ENCODE measurements at regions not wholly inside any gene's neighbourhood (a gene's known extent, or its start where the extent isn't known, plus 50 kb on each side); places are given as distances from the start of the nearest gene placed in this dataset.

DNA sequence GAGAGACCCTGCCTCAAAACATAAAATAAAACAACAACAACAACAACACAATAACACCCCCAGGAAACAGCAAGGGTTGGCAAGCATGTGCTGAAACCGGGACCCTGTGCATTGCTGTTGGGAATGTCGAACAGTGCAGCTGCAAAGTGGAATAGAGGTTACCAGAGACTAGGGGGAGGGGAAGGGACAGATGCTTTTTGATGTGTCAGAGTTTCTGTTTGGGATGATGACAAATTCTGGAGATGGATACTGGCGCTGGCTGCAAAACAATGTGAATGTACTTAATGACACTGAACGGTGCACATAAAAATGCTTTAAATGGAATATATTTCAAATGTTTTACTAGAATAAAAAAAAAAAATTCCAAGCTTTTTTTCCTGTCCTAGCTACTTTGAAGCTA is 241.8 kb downstream of the TEX36 start:
- no peaks in the 10 kb centered on the region for H3K27me3 ChIP-seq (ENCODE audit: control insufficient read depth in 2 of 2, insufficient read depth in 2 of 2, low read length in 2 of 2)
- DNase-seq (ENCODE audit: low read depth, low spot score) (no peak), FAIRE-seq (no peak)
- ChIA-PET CTCF (no interaction called here), POLR2A (no interaction called here)
- intact Hi-C loops (cut with micrococcal nuclease) (no loop called here), dilution Hi-C loops (cut with MboI; ENCODE audit: extremely low pct_ligation_motif_present, low sequenced_read_pairs) (no loop called here)
- no peaks in the 10 kb centered on the region for H4K20me1 ChIP-seq (replicated peaks; ENCODE audit: control insufficient read depth, extremely low read depth, insufficient read depth, low read length)
- no peak overlapping the region for H2AFZ ChIP-seq (ENCODE audit: low read depth, low read length)
- no peak overlapping the region for H3K4me2 ChIP-seq (ENCODE audit: insufficient read depth, low read length)
- no peaks in the 10 kb centered on the region for H3K9me1 ChIP-seq (replicated peaks; ENCODE audit: control insufficient read depth, extremely low read depth, insufficient read depth, low read length)
- no peak overlapping the region for H3K9ac ChIP-seq (replicated peaks; ENCODE audit: extremely low read depth, insufficient read depth, low read length)
- H3K4me3 ChIP-seq (replicated peaks in 1 of 3; ENCODE audit: insufficient read depth in 1 of 3, low read depth in 1 of 3, low read length in 3 of 3) = no peak overlapping the region
- H3K4me1 ChIP-seq (ENCODE audit: control insufficient read depth, extremely low read depth, insufficient read depth, low read length) = no peaks in the 10 kb centered on the region
- TF ChIP-seq, protein P1, sequence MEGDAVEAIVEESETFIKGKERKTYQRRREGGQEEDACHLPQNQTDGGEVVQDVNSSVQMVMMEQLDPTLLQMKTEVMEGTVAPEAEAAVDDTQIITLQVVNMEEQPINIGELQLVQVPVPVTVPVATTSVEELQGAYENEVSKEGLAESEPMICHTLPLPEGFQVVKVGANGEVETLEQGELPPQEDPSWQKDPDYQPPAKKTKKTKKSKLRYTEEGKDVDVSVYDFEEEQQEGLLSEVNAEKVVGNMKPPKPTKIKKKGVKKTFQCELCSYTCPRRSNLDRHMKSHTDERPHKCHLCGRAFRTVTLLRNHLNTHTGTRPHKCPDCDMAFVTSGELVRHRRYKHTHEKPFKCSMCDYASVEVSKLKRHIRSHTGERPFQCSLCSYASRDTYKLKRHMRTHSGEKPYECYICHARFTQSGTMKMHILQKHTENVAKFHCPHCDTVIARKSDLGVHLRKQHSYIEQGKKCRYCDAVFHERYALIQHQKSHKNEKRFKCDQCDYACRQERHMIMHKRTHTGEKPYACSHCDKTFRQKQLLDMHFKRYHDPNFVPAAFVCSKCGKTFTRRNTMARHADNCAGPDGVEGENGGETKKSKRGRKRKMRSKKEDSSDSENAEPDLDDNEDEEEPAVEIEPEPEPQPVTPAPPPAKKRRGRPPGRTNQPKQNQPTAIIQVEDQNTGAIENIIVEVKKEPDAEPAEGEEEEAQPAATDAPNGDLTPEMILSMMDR (IDR thresholded peaks at IDR 0.05; ENCODE audit: extremely low read depth in 1 of 2, insufficient read depth in 1 of 2, low read depth in 1 of 2, low read length in 2 of 2) = no peak
- no peak for TF ChIP-seq MYC (IDR thresholded peaks at IDR 0.05; ENCODE audit: low read depth, low read length)
- no peak for TF ChIP-seq JUN (IDR thresholded peaks at IDR 0.05; ENCODE audit: borderline replicate concordance, insufficient read depth, insufficient read length, low read depth)
- TF ChIP-seq POLR2A (IDR thresholded peaks at IDR 0.05; ENCODE audit: low read depth, low read length) = no peak
- no peak for TF ChIP-seq POLR2AphosphoS5 (IDR thresholded peaks at IDR 0.05; ENCODE audit: insufficient read depth, low read depth, low read length)
- no peak for TF ChIP-seq FOS (IDR thresholded peaks at IDR 0.05; ENCODE audit: borderline replicate concordance, insufficient read depth, low read length)
- TF ChIP-seq, protein P2, sequence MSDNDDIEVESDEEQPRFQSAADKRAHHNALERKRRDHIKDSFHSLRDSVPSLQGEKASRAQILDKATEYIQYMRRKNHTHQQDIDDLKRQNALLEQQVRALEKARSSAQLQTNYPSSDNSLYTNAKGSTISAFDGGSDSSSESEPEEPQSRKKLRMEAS (IDR thresholded peaks at IDR 0.05; ENCODE audit: insufficient read depth, insufficient read length) = no peak
- TF ChIP-seq EZH2 (IDR thresholded peaks at IDR 0.05; ENCODE audit: borderline replicate concordance, low read depth, low read length, severe bottlenecking) = no peak
- no peak for TF ChIP-seq GATA2 (IDR thresholded peaks at IDR 0.05; ENCODE audit: insufficient read depth, insufficient read length, low read depth, low read length)
- H3K27ac ChIP-seq (ENCODE audit: insufficient read depth, low read depth, low read length) = no peak overlapping the region
- no TSS peak for BruUV-seq (replicated peaks)
- no peaks in the 10 kb centered on the region for H3K79me2 ChIP-seq (ENCODE audit: control insufficient read depth, insufficient read depth, low read length)
- no peaks in the 10 kb centered on the region for H3K36me3 ChIP-seq (ENCODE audit: control insufficient read depth in 2 of 2, extremely low read depth in 1 of 2, insufficient read depth in 2 of 2, low read length in 2 of 2)
- no peaks in the 10 kb centered on the region for H3K9me3 ChIP-seq (replicated peaks; ENCODE audit: control insufficient read depth, insufficient read depth, low read length)
